ENCODE measurements at regions not wholly inside any gene's neighbourhood (a gene's known extent, or its start where the extent isn't known, plus 50 kb on each side); places are given as distances from the start of the nearest gene placed in this dataset.

GRCh38 chrX:120775959-120776358 lies 99.7 kb downstream of the CT47B1 start:
- Histone ChIP-seq H3K9me3 (replicated peaks; ENCODE audit: control insufficient read depth, insufficient read depth, low read length) (no peaks in the 10 kb centered on the region), H4K20me1 (replicated peaks; ENCODE audit: control insufficient read depth, extremely low read depth, insufficient read depth, low read length) (no peaks in the 10 kb centered on the region), H3K27me3 (ENCODE audit: control insufficient read depth in 2 of 2, insufficient read depth in 2 of 2, low read length in 2 of 2) (no peaks in the 10 kb centered on the region), H2AFZ (ENCODE audit: low read depth, low read length) (no peak overlapping the region), H3K79me2 (ENCODE audit: control insufficient read depth, insufficient read depth, low read length) (no peaks in the 10 kb centered on the region), H3K9me1 (replicated peaks; ENCODE audit: control insufficient read depth, extremely low read depth, insufficient read depth, low read length) (no peaks in the 10 kb centered on the region), H3K9ac (replicated peaks; ENCODE audit: extremely low read depth, insufficient read depth, low read length) (no peak overlapping the region), H3K4me2 (ENCODE audit: insufficient read depth, low read length) (no peak overlapping the region), H3K27ac (ENCODE audit: insufficient read depth, low read depth, low read length) (no peak overlapping the region), H3K4me3 (replicated peaks in 1 of 3; ENCODE audit: insufficient read depth in 1 of 3, low read depth in 1 of 3, low read length in 3 of 3) (no peak overlapping the region), H3K36me3 (ENCODE audit: control insufficient read depth in 2 of 2, extremely low read depth in 1 of 2, insufficient read depth in 2 of 2, low read length in 2 of 2) (no peaks in the 10 kb centered on the region), H3K4me1 (ENCODE audit: control insufficient read depth, extremely low read depth, insufficient read depth, low read length) (peaks cover 4% of the 10 kb centered on the region)
- intact Hi-C loops (cut with micrococcal nuclease), result no loop called here
- dilution Hi-C loops (cut with MboI; ENCODE audit: extremely low pct_ligation_motif_present, low sequenced_read_pairs), result no loop called here
- ChIA-PET POLR2A (no interaction called here), CTCF (no interaction called here)
- FAIRE-seq (no peak), DNase-seq (ENCODE audit: low read depth, low spot score) (no peak)
- no TSS peak for BruUV-seq (replicated peaks)
- TF ChIP-seq CTCF (IDR thresholded peaks at IDR 0.05; ENCODE audit: extremely low read depth in 1 of 2, insufficient read depth in 1 of 2, low read depth in 1 of 2, low read length in 2 of 2) (no peak), JUN (IDR thresholded peaks at IDR 0.05; ENCODE audit: borderline replicate concordance, insufficient read depth, insufficient read length, low read depth) (no peak), POLR2AphosphoS5 (IDR thresholded peaks at IDR 0.05; ENCODE audit: insufficient read depth, low read depth, low read length) (no peak), FOS (IDR thresholded peaks at IDR 0.05; ENCODE audit: borderline replicate concordance, insufficient read depth, low read length) (no peak), MYC (IDR thresholded peaks at IDR 0.05; ENCODE audit: low read depth, low read length) (no peak), GATA2 (IDR thresholded peaks at IDR 0.05; ENCODE audit: insufficient read depth, insufficient read length, low read depth, low read length) (no peak), MAX (IDR thresholded peaks at IDR 0.05; ENCODE audit: insufficient read depth, insufficient read length) (no peak), EZH2 (IDR thresholded peaks at IDR 0.05; ENCODE audit: borderline replicate concordance, low read depth, low read length, severe bottlenecking) (no peak), POLR2A (IDR thresholded peaks at IDR 0.05; ENCODE audit: low read depth, low read length) (no peak)
